GM13977 (cell line): ENCODE measurements at regions not wholly inside any gene's neighbourhood (a gene's known extent, or its start where the extent isn't known, plus 50 kb on each side); places are given as distances from the start of the nearest gene placed in this dataset.

ENCODE experiments used
- DNase-seq: peaks from one replicate; pipeline ENCODE4 v3.0.0; 2012; ENCODE audit warnings: low spot score
- CTCF ChIP-seq: IDR thresholded peaks from 2 replicates; pipeline ENCODE4 v1.5.1; 2012; ENCODE audit warnings: mild to moderate bottlenecking, control low read depth; ENCODE audit not compliant: insufficient read depth; ENCODE audit errors: extremely low read depth, missing control alignments
- in situ Hi-C: fragments of 300-500 bp; cut with MboI; formaldehyde crosslinking; loops from one replicate; pipeline ENCODE4 v1.12.0; 2022; ENCODE audit warnings: low sequenced_read_pairs, low pct_unique_long_range_greater_than_20kb, mixed read lengths, inconsistent platforms; ENCODE audit not compliant: unreplicated experiment

- TF ChIP-seq CTCF, result no peak
- DNase-seq, result no peak
- in situ Hi-C loops, result no loop called here
Observed at GRCh38 chr2:88845772-88846661, 154.5 kb downstream of the RPIA start.

GRCh38 chr2:88852753-88853402 lies 161.4 kb downstream of the RPIA start:
- in situ Hi-C loops, result no loop called here
- TF ChIP-seq CTCF, result no peak
- DNase-seq, result no peak

GRCh38 chr2:88853403-88853790 lies 161.9 kb downstream of the RPIA start:
- no peak for TF ChIP-seq CTCF
- DNase-seq, result no peak
- in situ Hi-C loops, result no loop called here

GRCh38 chr2:88854528-88854927 lies 163.1 kb downstream of the RPIA start:
- TF ChIP-seq CTCF, result no peak
- DNase-seq, result no peak
- in situ Hi-C loops, result no loop called here

GRCh38 chr2:88855620-88856408 lies 164.3 kb downstream of the RPIA start:
- no peak for DNase-seq
- in situ Hi-C loops, result no loop called here
- TF ChIP-seq CTCF, result no peak

GRCh38 chr2:88856409-88857135 lies 165.1 kb downstream of the RPIA start:
- TF ChIP-seq CTCF, result no peak
- no peak for DNase-seq
- in situ Hi-C loops, result no loop called here
